ENCODE measurements at regions not wholly inside any gene's neighbourhood (a gene's known extent, or its start where the extent isn't known, plus 50 kb on each side); places are given as distances from the start of the nearest gene placed in this dataset.
"Not testable (repeated sequence)": the region's sequence is repeated elsewhere in the genome, so short reads cannot be mapped to it uniquely, and the experiment has no call there.

DNA sequence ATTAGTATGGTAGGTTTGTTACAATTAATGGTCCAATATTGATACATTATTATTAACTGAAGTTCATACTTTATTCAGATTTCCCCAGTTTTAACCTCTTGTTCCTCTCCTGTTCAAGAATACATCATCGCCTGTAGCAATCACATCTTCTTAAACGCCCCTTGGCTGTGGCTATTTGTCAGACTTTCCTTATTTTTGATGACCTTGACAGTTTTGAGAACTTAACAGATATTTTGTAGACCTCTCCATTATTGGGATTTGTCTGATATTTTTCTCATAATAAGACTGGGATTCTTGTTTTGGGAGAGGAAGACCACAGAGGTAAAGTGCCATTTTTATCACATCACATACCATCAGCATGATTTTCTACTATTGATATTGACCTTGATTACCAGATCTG, 112.3 kb upstream of the MARCHF11 start:
- no peak for DNase-seq

DNA sequence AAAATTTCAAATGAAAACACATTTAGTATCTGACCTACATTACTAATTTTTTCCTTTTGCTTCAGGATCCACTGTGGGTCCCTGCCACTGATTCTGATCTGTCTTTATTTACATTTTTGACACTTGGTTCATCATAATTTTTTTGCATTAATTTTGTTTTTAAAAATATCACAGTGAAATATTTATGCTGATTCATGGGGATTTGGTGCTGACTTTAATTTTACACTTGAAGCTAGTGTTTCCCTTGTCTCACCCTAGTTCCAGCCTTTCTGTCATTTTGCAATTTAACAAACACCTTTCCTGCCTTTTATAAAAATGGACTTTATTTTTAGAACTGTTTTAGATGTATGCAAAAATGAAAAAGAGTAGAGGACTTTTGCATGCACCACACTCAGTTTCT, 111.9 kb upstream of the MARCHF11 start:
- no peak for DNase-seq

DNA sequence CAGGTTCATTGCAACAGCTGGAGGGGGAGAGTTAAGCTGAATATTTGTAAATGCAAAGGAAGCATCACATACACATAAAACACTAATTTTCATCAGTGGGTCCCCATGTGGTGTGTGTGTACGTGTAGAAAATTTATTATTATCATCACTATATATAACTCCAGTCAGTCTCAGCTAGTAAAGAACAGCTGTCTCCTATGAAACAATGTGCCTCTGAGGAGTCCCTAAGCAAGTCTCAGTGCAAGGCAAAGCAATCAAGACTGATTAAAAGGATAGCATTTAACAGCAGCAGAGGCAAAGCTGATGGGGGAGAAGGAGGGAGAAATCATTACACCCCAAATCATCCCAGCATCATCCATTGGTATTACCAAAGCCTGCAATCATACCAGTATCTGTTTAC, 104.2 kb upstream of the MARCHF11 start:
- DNase-seq = no peak

DNA sequence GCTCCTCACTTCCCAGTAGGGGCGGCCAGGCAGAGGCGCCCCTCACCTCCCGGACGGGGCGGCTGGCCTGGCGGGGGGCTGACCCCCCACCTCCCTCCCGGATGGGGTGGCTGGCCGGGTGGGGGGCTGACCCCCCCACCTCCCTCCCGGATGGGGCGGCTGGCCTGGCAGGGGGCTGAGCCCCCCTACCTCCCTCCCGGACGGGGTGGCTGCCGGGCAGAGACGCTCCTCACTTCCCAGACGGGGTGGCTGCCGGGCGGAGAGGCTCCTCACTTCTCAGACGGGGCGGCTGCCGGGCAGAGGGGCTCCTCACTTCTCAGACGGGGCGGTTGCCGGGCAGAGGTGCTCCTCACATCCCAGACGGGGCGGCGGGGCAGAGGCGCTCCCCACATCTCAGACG, 97.3 kb upstream of the MARCHF11 start:
- not testable (repeated sequence) for DNase-seq

DNA sequence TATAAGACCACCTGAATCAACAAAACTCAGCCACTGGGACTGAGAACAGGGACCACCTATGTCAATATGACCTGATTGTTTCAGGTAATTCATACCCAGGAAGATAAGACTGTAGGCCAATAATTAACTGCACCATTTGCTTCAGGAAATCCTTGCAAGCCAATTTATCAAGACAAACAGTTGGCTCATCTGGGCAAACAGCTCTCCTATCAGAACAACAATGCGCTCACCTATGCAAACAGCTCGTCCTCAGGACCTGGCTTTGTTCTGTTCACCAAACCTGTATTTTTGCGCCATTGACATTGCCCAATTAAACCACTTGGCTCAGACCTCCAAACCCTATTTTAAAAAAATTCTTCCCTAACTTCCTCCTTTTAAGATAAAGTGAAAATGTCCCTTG, 92.3 kb upstream of the MARCHF11 start:
- DNase-seq = peak; percentile 67 to 92

DNA sequence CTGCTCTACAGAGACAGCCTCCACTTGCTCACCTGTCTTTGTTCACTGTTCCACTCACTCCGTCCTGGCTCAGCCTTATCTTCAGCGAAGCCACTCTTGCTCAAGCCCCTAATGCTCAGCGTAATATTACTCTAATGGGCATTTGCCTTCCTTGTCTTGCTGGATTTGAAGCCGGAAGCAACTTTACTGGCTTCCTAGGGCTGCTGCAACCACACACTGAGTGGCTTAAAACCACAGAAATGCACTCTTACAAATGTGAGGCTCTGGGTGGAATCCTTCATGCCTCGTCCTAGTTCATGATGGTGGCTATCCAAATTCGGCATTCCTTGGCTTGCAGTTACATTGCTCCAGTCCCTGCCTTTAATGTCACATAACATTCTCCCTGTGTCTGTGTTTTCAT, 85.5 kb upstream of the MARCHF11 start:
- DNase-seq = no peak

DNA sequence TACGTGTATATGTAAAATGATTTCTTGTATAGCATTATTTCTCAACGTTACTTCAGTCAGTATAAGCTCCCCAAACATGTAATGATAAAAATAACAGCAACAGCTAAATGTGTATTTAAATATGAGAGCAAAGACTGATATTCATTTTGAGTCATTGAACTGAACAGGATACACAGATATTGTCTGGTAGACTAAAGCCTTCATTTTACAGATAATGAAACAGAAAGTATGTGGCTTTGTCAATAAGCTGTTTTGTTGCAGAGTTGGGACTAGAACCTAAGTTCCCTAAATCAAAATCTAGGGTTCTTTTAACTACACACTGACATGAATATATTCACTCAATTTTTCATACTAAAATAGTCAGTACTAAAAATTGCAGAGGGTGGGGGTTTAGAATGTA, 80.4 kb upstream of the MARCHF11 start:
- DNase-seq = no peak

DNA sequence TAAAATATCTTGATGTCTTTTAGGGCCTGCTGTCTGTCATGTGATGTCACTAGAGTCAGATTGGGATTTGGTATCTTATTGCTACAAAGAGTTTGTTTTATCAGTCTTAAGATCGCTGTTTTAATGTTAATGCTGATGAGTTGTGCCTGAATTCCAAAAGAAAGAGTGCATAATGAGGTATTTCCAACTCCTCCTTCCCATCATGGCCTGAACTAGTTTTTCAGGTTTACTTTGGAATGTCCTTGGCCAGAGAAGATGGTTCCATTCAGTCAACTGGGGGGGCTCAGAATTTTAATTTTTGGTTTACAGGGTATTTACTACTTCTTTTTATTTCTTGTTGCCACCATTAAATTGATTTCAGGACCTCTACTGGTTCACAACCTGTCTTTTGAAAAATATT, 74.3 kb upstream of the MARCHF11 start:
- no peak for DNase-seq

DNA sequence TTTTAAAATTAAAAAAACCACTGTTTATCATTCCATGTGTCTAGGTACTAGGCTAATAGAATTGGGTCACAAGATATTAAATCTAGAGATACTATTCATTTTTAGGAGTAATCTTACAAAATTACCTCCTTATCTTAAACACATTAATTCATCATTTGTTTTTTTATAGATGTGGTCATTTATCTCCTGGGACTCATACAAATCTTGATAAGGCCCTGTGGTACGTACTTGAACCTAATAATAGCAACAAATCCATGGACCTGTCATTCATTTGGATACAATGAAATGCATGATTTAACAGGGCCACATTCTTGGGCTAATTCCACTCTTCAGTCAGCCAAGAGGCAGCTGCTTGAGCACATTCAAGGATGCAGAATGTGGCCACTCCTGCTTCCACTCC, 66.4 kb upstream of the MARCHF11 start:
- no peak for DNase-seq

DNA sequence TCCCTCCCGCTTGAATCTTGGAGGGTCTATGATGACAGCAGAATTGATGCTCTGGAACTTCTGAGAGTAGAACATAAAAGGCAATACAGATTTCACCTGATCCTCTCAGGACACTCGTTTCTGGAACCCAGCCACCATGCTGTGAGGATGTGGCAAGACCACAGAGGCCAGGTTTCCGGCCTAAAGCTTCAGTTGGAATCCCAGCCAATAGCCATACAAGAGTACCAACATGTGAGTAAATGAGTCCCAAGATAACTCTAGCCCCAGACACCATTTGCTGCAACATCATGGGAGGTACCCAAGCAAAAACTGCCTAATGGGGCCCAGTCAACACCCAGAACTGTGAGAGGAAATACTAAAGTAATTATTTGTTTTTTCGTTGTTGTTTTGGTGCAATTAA, 65.7 kb upstream of the MARCHF11 start:
- DNase-seq = no peak

DNA sequence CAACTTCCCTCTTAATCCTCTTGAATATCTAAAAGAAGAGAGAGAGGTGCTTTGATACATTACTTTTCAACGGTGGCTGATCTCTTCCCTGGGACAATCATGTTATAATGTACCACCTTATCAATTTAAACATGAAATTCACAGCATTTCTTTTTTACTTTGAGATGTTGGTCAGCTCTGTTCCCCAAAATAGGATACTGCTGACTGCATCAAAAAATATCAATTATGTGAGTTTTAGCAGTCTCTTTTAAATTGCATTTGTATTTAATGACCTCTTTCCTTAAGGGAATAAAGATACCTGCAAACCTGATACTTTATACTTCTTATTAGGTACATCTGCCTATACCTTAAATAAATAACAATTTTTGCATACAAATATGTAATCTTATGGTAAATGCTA, 58.4 kb upstream of the MARCHF11 start:
- no peak for DNase-seq

DNA sequence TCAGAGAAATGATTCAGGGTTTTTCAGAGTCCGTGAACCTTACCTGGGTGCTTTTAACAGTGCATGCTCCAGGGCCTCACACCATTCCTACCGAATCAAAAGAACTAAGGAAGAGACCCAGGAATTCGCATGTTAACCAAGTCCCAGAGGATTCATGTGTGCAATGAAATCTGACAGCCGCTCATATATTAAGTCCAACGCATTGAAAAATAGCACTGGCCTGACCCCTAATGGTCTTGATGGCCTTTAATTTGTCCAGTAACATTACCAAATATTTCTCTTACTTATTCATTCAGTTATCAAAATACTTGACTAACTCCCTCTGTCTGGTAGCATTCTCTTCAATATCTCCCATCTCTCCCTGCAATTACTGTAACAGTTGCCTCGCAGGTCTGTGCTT, 55.0 kb upstream of the MARCHF11 start:
- DNase-seq = peak in 1 of 2 experiments; percentile 16

DNA sequence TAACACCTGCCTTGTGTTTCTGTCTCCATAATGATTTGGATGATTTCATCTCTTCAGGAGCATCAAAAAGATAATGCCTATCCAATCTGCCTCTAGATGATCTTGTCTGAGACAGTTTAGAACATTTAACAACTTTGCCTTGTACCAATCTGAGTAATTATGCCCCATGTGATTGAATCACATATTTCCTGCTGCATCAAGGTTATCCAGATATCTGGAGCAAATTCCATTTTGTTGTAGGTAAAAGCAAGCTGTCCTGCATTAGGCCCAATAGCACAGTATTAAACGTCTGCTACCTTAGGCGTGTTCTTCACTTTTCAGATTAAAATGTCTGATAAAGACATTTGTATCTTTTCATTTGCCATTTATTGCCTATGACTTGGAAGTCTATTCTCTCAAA, 54.1 kb upstream of the MARCHF11 start:
- no peak for DNase-seq

DNA sequence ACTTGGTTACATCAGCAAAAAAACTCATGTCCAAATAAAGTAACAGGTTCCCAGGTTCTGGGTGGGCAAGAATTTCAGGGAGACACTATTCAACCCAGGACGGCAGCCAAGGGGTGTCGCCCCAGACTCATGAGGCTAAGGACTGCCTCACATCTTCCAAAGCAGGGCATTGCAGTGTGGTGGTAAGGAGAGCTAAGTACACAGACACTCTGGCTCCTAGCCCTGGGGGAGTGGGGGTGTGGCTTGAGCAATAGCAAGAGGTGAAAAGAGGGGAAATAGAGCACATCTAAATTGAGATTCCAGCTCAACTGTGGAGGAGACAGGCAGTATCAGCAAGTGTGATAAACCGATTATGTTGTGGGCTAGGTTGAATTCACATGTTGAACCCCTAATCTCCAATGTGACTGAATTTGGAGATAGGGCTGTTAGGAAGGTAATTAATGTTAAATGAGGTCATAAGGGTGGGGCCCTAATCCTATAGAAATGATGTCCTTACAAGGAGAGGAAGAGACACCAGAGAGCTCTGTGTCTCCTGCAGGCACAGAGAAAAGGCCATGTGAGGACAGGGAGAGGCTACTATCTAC, 49.9 kb upstream of the MARCHF11 start:
- DNase-seq = no peak

Data from NCI-H2081 (cell line).